VCaP (cell line): ENCODE measurements at regions not wholly inside any gene's neighbourhood (a gene's known extent, or its start where the extent isn't known, plus 50 kb on each side); places are given as distances from the start of the nearest gene placed in this dataset.
"Not testable (repeated sequence)": the region's sequence is repeated elsewhere in the genome, so short reads cannot be mapped to it uniquely, and the experiment has no call there.

Experiments used
- H3K27ac ChIP-seq: fragments of 450-650 bp; 2 replicates; pipeline ENCODE4 v1.5.1; 2017
- TF ChIP-seq, protein P1 (sequence below): fragments of 450-650 bp; conservative IDR thresholded peaks from 2 replicates; pipeline ENCODE4 v1.5.1; 2017; ENCODE audit warnings: mild to moderate bottlenecking, moderate library complexity

DNA sequence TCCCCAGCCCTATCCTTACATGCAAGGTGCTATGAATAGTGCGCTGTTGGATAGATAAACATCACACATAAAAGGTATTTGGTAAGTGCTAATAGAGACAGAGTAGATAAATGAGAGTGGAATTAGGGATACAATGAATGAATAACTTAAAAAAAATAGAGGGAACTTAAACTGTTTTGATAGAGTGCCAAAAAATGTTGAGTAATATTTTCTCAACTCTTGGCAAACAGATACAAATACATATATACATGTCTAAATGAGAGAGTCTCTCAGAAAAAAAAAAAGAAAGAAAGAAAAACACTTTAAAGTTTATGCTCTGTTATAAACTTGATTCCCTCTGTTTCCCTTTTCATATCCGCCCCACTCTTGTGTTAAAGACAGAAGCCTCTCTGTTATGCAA, 667.4 kb downstream of the ROBO2 start:
- no peak overlapping the region for H3K27ac ChIP-seq
- TF ChIP-seq, protein P1, sequence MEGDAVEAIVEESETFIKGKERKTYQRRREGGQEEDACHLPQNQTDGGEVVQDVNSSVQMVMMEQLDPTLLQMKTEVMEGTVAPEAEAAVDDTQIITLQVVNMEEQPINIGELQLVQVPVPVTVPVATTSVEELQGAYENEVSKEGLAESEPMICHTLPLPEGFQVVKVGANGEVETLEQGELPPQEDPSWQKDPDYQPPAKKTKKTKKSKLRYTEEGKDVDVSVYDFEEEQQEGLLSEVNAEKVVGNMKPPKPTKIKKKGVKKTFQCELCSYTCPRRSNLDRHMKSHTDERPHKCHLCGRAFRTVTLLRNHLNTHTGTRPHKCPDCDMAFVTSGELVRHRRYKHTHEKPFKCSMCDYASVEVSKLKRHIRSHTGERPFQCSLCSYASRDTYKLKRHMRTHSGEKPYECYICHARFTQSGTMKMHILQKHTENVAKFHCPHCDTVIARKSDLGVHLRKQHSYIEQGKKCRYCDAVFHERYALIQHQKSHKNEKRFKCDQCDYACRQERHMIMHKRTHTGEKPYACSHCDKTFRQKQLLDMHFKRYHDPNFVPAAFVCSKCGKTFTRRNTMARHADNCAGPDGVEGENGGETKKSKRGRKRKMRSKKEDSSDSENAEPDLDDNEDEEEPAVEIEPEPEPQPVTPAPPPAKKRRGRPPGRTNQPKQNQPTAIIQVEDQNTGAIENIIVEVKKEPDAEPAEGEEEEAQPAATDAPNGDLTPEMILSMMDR: no peak

DNA sequence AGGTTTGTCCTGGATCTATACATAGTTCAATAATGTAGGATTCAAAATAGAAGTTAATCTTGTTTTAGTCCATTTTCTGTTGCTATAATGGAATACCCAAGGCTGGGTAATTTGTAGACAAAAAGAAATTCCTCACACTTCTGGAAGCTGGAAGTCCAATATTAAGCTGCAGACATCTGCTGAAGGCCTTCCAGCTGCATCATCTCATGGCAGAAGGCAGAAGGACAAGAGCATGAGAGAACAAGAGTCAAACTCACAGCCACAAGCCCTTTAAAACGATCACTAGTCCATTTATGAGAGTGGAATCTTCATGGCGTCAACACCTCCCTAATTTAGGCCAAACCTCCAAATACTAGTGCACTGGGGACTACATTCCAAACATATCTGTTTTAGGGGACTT, 669.3 kb downstream of the ROBO2 start:
- TF ChIP-seq, protein P1: no peak
- H3K27ac ChIP-seq: no peak overlapping the region

GRCh38 chr3:77718311-77718710, 678.4 kb downstream of the ROBO2 start:
- H3K27ac ChIP-seq: no peak overlapping the region
- TF ChIP-seq, protein P1: no peak

GRCh38 chr3:77720460-77720971, 680.6 kb downstream of the ROBO2 start:
- no peak overlapping the region for H3K27ac ChIP-seq
- TF ChIP-seq, protein P1: no peak

DNA sequence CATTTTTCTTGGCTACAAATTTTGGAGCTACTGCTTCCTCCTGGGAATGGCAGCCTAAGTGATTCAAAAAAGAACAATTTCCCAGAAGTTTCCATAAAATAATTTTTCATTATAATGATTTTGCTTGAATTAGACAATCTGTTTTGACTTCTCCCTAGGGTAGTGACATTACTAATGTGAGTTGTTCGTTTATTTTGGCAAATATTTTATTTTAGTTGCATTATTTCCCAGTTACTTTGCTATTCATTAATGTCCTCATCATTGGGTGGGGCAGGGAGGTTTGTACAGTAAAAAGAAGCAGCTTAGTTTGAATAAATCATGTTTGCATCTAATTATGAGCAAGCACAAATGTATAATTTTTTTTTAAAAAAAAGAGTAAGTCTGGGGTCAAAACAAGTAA, 686.6 kb downstream of the ROBO2 start:
- TF ChIP-seq, protein P1: no peak
- H3K27ac ChIP-seq: no peak overlapping the region

DNA sequence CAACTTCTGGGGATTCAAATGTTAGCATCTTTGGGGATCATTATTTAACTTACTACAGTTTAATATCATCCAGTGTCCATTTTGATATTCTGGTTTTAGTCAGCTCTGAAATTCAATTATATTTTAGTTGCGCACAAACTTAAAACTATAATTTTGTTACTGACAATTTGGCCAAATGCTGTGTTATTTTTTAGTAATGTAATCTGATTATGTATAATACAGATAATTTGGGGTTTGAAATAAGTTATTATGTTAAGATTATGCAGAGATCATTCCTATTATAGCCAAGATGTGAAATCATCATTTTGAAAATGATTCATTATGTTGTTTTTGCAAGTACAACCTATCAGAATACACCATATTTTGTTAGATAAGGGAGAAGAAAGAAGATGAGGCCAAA, 706.1 kb downstream of the ROBO2 start:
- H3K27ac ChIP-seq: no peak overlapping the region
- TF ChIP-seq, protein P1: no peak

DNA sequence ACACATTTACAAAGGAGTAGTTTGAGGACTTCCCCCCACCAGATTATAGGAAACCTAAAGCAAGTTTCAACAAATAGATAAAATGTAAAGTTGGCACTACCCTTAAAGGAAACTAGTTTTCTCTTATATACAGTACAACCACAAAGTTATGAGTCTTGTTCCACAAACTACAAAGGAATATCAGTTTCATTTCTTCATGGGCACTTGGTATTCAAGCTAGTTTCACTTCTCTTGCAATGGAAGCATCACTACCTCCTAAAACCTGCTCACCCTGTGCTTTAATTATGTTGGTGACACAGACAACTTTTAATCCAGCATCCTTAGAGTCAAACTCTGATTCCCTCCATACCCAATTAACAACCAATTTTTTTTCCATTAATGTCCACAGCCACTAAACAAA, 707.0 kb downstream of the ROBO2 start:
- TF ChIP-seq, protein P1: no peak
- H3K27ac ChIP-seq: no peak overlapping the region

DNA sequence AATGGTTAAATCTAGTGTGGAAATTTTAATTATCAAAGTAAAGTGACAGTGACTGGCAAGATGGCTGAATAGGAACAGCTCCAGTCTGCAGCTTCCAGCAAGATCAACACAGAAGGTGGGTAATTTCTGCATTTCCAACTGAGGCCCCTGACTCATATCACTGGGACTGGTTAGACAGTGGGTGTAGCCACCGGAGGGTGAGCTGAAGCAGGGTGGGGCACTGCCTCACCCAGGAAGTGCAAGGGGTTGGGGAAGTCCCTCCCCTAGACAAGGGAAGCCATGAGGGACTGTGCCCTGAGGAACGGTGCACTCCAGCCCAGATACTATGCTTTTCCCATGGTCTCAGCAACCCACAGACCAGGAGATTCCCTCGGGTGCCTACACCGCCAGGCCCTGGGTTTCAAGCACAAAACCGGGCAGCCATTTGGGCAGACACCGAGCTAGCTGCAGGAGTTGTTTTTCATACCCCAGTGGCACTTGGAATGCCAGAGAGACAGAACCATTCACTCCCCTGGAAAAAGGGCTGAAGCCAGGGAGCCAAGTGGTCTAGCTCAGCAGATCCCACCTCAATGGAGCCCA, 716.6 kb downstream of the ROBO2 start:
- not testable (repeated sequence) for H3K27ac ChIP-seq
